C1 segment of cervical spinal cord (tissue), 14 donors: ENCODE measurements at regions not wholly inside any gene's neighbourhood (a gene's known extent, or its start where the extent isn't known, plus 50 kb on each side); places are given as distances from the start of the nearest gene placed in this dataset.

Experiments used
- DNase-seq, 14 donors: peaks; one replicate each; lab custom pipeline; 2025; lab: John Stamatoyannopoulos, UW

GRCh38 chr12:27907766-27908165 is 64.8 kb downstream of the PTHLH start:
- no peak for DNase-seq

GRCh38 chr12:27906658-27907473 is 65.7 kb downstream of the PTHLH start:
- no peak for DNase-seq

GRCh38 chr12:27906127-27906500 is 66.4 kb downstream of the PTHLH start:
- no peak for DNase-seq

GRCh38 chr12:27905285-27906126 is 67.0 kb downstream of the PTHLH start:
- DNase-seq, result no peak

- DNase-seq, result no peak
Observed at GRCh38 chr12:27902651-27903050, 69.9 kb downstream of the PTHLH start.

GRCh38 chr12:27901959-27902358 is 70.6 kb downstream of the PTHLH start:
- no peak for DNase-seq

- DNase-seq, result no peak
Observed at GRCh38 chr12:27900920-27901879, 71.3 kb downstream of the PTHLH start.

GRCh38 chr12:27899151-27899661 is 73.3 kb downstream of the PTHLH start:
- no peak for DNase-seq

GRCh38 chr12:27898022-27898421 is 74.5 kb downstream of the PTHLH start:
- no peak for DNase-seq

- DNase-seq, result no peak
Observed at GRCh38 chr12:27896419-27896990, 76.0 kb downstream of the PTHLH start.

GRCh38 chr12:27894309-27894708 is 78.2 kb downstream of the PTHLH start:
- no peak for DNase-seq

- no peak for DNase-seq
Observed at GRCh38 chr12:27879708-27880107, 92.8 kb downstream of the PTHLH start.

GRCh38 chr12:27875677-27876076 is 95.6 kb upstream of the MANSC4 start:
- DNase-seq, result no peak

- DNase-seq, result no peak
Observed at GRCh38 chr12:27873010-27873409, 93.0 kb upstream of the MANSC4 start.

GRCh38 chr12:27871946-27872345 is 91.9 kb upstream of the MANSC4 start:
- no peak for DNase-seq

- no peak for DNase-seq
Observed at GRCh38 chr12:27870939-27871338, 90.9 kb upstream of the MANSC4 start.

- DNase-seq, result peak in 3 of 14 donors; percentile 4 to 94 (median 52)
Observed at GRCh38 chr12:27869567-27869966, 89.5 kb upstream of the MANSC4 start.

- DNase-seq, result no peak
Observed at GRCh38 chr12:27868139-27868538, 88.1 kb upstream of the MANSC4 start.

- DNase-seq, result no peak
Observed at GRCh38 chr12:27866373-27867101, 86.5 kb upstream of the MANSC4 start.

- DNase-seq, result no peak
Observed at GRCh38 chr12:27865421-27865820, 85.4 kb upstream of the MANSC4 start.
